Astrocyte of the cerebellum (primary cell): ENCODE measurements at regions not wholly inside any gene's neighbourhood (a gene's known extent, or its start where the extent isn't known, plus 50 kb on each side); places are given as distances from the start of the nearest gene placed in this dataset.

Experiments
- DNase-seq: peaks from one replicate; pipeline ENCODE4 v3.0.0-alpha.2; 2011; ENCODE audit warnings: low read depth
- H3K4me3 ChIP-seq: 2 replicates; pipeline ENCODE4 v1.5.1; 2011; ENCODE audit warnings: mild to moderate bottlenecking, low read depth, low read length, moderate library complexity
- in situ Hi-C: cut with HindIII; loops from 2 replicates; pipeline ENCODE4 v1.10.0; 2017; ENCODE audit warnings: low sequenced_read_pairs
- TF ChIP-seq, protein P1 (sequence below): IDR thresholded peaks from 2 replicates; pipeline ENCODE4 v1.5.1; 2012; ENCODE audit warnings: low read length, low read depth, moderate library complexity, mild to moderate bottlenecking; ENCODE audit errors: missing control alignments

DNA sequence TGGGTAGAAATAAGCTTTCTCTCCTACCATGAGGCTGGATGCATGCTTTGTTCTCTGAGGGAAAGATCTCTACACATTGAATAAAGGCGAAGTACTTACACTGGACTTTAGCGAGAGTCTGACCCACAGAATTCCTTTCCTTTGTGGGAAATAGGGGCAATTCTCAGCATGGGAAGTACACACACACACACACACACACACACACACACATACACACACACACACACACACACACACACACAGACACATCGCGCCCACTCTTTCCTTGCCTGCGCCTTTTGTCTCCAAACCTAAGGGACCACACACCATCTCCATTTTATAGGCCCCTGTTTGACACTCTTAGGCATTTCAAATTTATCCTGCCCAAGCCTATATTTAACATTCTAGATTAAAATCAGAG lies 83.8 kb downstream of the LUZP4 start:
- no peak overlapping the region for H3K4me3 ChIP-seq
- TF ChIP-seq, protein P1, sequence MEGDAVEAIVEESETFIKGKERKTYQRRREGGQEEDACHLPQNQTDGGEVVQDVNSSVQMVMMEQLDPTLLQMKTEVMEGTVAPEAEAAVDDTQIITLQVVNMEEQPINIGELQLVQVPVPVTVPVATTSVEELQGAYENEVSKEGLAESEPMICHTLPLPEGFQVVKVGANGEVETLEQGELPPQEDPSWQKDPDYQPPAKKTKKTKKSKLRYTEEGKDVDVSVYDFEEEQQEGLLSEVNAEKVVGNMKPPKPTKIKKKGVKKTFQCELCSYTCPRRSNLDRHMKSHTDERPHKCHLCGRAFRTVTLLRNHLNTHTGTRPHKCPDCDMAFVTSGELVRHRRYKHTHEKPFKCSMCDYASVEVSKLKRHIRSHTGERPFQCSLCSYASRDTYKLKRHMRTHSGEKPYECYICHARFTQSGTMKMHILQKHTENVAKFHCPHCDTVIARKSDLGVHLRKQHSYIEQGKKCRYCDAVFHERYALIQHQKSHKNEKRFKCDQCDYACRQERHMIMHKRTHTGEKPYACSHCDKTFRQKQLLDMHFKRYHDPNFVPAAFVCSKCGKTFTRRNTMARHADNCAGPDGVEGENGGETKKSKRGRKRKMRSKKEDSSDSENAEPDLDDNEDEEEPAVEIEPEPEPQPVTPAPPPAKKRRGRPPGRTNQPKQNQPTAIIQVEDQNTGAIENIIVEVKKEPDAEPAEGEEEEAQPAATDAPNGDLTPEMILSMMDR: no peak
- in situ Hi-C loops: loop anchor here (25.0 kb wide), 1 partner anchor 189 kb away; the partner anchor contains the start of gene PLS3
- DNase-seq: no peak

GRCh38 chrX:115378471-115378870 lies 89.0 kb downstream of the LUZP4 start:
- no peak overlapping the region for H3K4me3 ChIP-seq
- DNase-seq: no peak
- TF ChIP-seq, protein P1: peak; percentile 10
- in situ Hi-C loops: no loop called here

- in situ Hi-C loops: no loop called here
- no peak overlapping the region for H3K4me3 ChIP-seq
- no peak for DNase-seq
- TF ChIP-seq, protein P1: no peak
These were observed 97.8 kb downstream of the LUZP4 start for GRCh38 chrX:115387327-115387726.

DNA sequence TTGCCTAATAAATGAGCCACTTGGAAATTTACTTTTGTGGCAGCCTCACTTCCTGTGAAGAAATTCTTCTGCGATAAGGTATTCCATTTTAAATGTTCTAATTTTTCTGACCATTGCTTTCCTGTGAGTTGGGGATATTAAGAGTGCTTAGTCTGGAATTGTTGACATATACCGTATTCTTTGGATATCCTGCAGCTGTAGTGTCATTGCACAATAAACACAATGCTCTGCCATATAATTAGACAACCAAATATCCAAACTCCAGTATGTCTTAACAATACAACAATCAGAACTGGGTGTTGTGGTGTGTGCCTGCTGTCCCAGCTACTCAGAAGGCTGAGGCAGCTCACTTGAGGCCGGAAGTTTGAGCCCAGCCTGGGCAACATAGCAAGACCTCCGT lies 99.4 kb downstream of the LUZP4 start:
- in situ Hi-C loops: no loop called here
- DNase-seq: no peak
- no peak overlapping the region for H3K4me3 ChIP-seq
- TF ChIP-seq, protein P1: no peak

GRCh38 chrX:115390078-115390477 lies 100.6 kb downstream of the LUZP4 start:
- no peak for DNase-seq
- in situ Hi-C loops: no loop called here
- TF ChIP-seq, protein P1: peak; percentile 10
- no peak overlapping the region for H3K4me3 ChIP-seq

DNA sequence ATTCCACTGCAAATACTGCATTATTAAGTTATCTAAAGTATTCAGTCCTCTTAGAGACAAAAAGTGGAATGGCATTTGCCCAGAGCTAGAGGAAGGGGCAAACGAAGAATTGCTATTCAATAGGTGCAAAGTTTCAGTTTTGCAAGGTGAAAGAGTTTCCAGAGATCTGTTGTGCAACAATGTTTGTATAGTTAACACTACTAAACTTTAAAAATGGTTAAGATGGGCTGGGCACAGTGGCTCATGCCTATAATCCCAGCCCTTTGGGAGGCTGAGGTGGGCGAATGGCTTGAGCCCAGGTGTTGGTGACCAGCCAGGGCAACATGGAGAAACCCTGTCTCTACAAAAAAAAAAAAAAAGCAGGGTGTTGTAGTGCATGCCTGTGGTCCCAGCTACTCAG lies 102.5 kb downstream of the LUZP4 start:
- TF ChIP-seq, protein P1: no peak
- no peak for DNase-seq
- no peak overlapping the region for H3K4me3 ChIP-seq
- in situ Hi-C loops: no loop called here

DNA sequence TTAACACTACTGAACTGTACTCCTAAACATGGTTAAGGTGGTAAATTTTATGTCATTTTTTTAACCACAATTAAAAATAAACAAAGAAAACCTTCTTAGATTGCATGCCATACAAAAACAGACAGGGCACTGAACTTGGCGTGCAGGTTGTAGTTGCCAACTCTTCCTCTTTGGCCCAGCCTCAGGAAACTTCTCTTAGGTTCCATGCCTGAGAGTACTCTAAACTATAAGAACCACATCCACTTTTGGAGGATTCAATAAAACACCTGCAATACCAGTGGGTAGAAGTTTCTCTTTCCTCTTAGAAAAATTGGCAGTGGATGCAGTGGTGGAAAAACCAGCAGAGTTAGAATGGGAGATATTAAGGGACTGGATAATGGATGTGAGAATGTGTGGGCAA lies 103.4 kb downstream of the LUZP4 start:
- no peak overlapping the region for H3K4me3 ChIP-seq
- in situ Hi-C loops: no loop called here
- no peak for DNase-seq
- TF ChIP-seq, protein P1: no peak
